ENCODE measurements at regions not wholly inside any gene's neighbourhood (a gene's known extent, or its start where the extent isn't known, plus 50 kb on each side); places are given as distances from the start of the nearest gene placed in this dataset.

DNA sequence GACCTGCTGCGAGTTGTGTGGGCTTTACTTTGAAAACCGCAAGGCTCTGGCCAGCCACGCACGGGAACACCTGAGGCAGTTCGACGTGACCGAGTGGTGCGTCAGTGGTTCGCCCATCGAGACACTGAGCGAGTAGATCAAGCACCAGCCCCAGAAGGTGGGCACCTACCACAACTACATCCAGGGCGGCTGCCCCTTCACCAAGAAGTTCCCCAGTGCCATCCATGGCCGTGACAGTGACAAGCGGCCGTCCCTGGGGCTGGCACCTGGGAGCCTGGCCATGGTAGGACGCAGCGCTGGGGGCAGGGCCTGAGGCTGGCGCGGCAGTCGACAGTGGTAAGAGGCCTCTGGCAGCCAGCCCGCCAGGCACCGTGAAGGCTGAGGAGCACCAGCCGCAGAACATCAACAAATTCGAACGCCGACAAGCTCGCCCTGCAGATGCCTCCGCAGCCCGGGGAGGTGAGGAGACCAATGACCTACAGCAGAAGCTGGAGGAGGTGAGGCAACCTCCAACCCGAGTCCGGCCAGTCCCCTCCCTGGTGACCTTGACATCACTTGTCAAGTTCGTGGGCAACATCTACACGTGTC, 545.2 kb upstream of the CCDC179 start:
- no peak overlapping the region for H3K4me3 Mint-ChIP-seq
- Histone ChIP-seq H3K9me3 (no peaks in the 10 kb centered on the region), H3K27ac (ENCODE audit: low read length) (no peak overlapping the region), H3K4me3 (ENCODE audit: control insufficient read depth in 1 of 2, extremely low read depth in 1 of 2, low read length in 1 of 2) (no peak overlapping the region), H3K36me3 (ENCODE audit: control insufficient read depth in 2 of 2, extremely low read depth in 1 of 2, insufficient read depth in 1 of 2, low read length in 1 of 2) (no peaks in the 10 kb centered on the region), H3K4me1 (ENCODE audit: control insufficient read depth in 1 of 2, extremely low read depth in 1 of 2, insufficient read depth in 2 of 2, low read length in 2 of 2) (no peaks in the 10 kb centered on the region), H3K27me3 (replicated peaks in 1 of 2; ENCODE audit: control insufficient read depth in 2 of 2, extremely low read depth in 1 of 2, insufficient read depth in 2 of 2, low read length in 1 of 2) (no peaks in the 10 kb centered on the region)
- peaks cover 16 to 24% (median 20%) of the 10 kb centered on the region in 3 donors for H3K9me3 Mint-ChIP-seq
- 95% methylated on average over 25 of the region's 33 CpGs for WGBS (ENCODE audit: insufficient coverage)
- ChIA-PET CTCF (no interaction called here), POLR2A (no interaction called here)
- DNase-seq, result no peak
- ATAC-seq (replicated peaks in 1 of 4), result no peak
- H3K36me3 Mint-ChIP-seq, result no peaks in the 10 kb centered on the region
- H3K4me1 Mint-ChIP-seq, result no peaks in the 10 kb centered on the region
- H3K27me3 Mint-ChIP-seq, result no peaks in the 10 kb centered on the region
- H3K27ac Mint-ChIP-seq, result no peak overlapping the region

GRCh38 chr11:23406131-23406819, 546.0 kb upstream of the CCDC179 start:
- Histone ChIP-seq H3K4me1 (ENCODE audit: control insufficient read depth in 1 of 2, extremely low read depth in 1 of 2, insufficient read depth in 2 of 2, low read length in 2 of 2) (no peaks in the 10 kb centered on the region), H3K4me3 (ENCODE audit: control insufficient read depth in 1 of 2, extremely low read depth in 1 of 2, low read length in 1 of 2) (no peak overlapping the region), H3K27me3 (replicated peaks in 1 of 2; ENCODE audit: control insufficient read depth in 2 of 2, extremely low read depth in 1 of 2, insufficient read depth in 2 of 2, low read length in 1 of 2) (no peaks in the 10 kb centered on the region), H3K9me3 (no peaks in the 10 kb centered on the region), H3K36me3 (ENCODE audit: control insufficient read depth in 2 of 2, extremely low read depth in 1 of 2, insufficient read depth in 1 of 2, low read length in 1 of 2) (no peaks in the 10 kb centered on the region), H3K27ac (ENCODE audit: low read length) (no peak overlapping the region)
- WGBS (ENCODE audit: insufficient coverage), result 92% methylated on average over 22 of the region's 23 CpGs
- Mint-ChIP-seq H3K9me3 (peaks cover 20 to 31% (median 29%) of the 10 kb centered on the region in 3 donors), H3K4me3 (no peak overlapping the region), H3K36me3 (no peaks in the 10 kb centered on the region), H3K27me3 (no peaks in the 10 kb centered on the region), H3K27ac (no peak overlapping the region), H3K4me1 (no peaks in the 10 kb centered on the region)
- ChIA-PET CTCF (no interaction called here), POLR2A (no interaction called here)
- ATAC-seq (replicated peaks in 1 of 4), result no peak
- no peak for DNase-seq

DNA sequence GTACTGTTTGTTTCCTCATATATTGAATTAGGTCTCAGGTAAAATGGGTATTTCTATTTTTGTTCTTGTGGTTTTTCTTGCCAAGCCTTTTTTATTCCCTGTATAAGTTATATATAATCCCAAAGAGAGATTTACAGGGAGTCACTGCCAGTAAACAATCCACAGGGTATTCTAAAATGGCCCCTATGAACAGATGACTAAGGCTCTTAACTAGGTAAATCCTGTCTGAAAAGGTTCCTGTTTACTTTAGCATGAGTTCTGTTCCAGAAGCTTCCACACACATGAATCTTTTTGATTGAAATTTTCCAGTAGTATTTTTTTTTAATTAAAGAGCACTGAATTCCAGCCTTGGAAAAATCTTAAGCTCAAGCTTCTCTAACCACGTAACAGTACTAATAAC, 552.8 kb upstream of the CCDC179 start:
- Mint-ChIP-seq H3K36me3 (no peaks in the 10 kb centered on the region), H3K4me1 (no peaks in the 10 kb centered on the region), H3K4me3 (no peak overlapping the region), H3K27ac (no peak overlapping the region), H3K27me3 (no peaks in the 10 kb centered on the region), H3K9me3 (peaks cover 11 to 42% (median 32%) of the 10 kb centered on the region in 3 donors)
- WGBS (ENCODE audit: insufficient coverage), result no CpG with 5 or more reads among the region's 1 CpG
- Histone ChIP-seq H3K4me1 (ENCODE audit: control insufficient read depth in 1 of 2, extremely low read depth in 1 of 2, insufficient read depth in 2 of 2, low read length in 2 of 2) (no peaks in the 10 kb centered on the region), H3K36me3 (ENCODE audit: control insufficient read depth in 2 of 2, extremely low read depth in 1 of 2, insufficient read depth in 1 of 2, low read length in 1 of 2) (no peaks in the 10 kb centered on the region), H3K4me3 (ENCODE audit: control insufficient read depth in 1 of 2, extremely low read depth in 1 of 2, low read length in 1 of 2) (no peak overlapping the region), H3K9me3 (no peaks in the 10 kb centered on the region), H3K27me3 (replicated peaks in 1 of 2; ENCODE audit: control insufficient read depth in 2 of 2, extremely low read depth in 1 of 2, insufficient read depth in 2 of 2, low read length in 1 of 2) (no peaks in the 10 kb centered on the region), H3K27ac (ENCODE audit: low read length) (no peak overlapping the region)
- ATAC-seq (replicated peaks in 1 of 4) (no peak), DNase-seq (no peak)
- POLR2A ChIA-PET, result interaction anchor here (0.7 kb wide), 2 partner anchors 46 to 570 kb away, joined by 4 to 6 read pairs; no protein-coding TSS in a partner anchor
- CTCF ChIA-PET, result no interaction called here

DNA sequence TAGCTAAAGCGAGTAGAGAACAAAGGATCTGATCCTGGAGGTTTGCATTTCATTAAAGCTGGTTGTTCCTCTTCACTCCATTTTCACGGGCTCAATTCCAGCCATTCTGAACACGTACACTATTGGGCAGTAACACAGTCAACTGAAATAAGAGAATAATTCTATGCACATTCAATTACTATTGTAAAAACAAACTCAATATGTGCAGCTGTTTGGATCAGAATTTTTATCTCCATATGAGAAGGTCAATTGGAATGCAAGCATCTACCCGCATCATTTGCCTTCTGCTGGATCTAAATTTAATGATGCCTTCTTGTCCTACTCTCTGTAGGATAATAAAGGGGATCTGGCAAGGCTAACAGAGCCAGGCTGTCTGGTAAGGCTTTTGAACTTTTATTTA, 562.8 kb upstream of the CCDC179 start:
- H3K27ac Mint-ChIP-seq, result no peak overlapping the region
- H3K9me3 Mint-ChIP-seq, result peaks cover 6 to 16% (median 7%) of the 10 kb centered on the region in 3 donors
- CTCF ChIA-PET, result no interaction called here
- Histone ChIP-seq H3K9me3 (no peaks in the 10 kb centered on the region), H3K4me1 (ENCODE audit: control insufficient read depth in 1 of 2, extremely low read depth in 1 of 2, insufficient read depth in 2 of 2, low read length in 2 of 2) (no peaks in the 10 kb centered on the region), H3K36me3 (ENCODE audit: control insufficient read depth in 2 of 2, extremely low read depth in 1 of 2, insufficient read depth in 1 of 2, low read length in 1 of 2) (no peaks in the 10 kb centered on the region), H3K27me3 (replicated peaks in 1 of 2; ENCODE audit: control insufficient read depth in 2 of 2, extremely low read depth in 1 of 2, insufficient read depth in 2 of 2, low read length in 1 of 2) (no peaks in the 10 kb centered on the region), H3K27ac (ENCODE audit: low read length) (no peak overlapping the region), H3K4me3 (ENCODE audit: control insufficient read depth in 1 of 2, extremely low read depth in 1 of 2, low read length in 1 of 2) (no peak overlapping the region)
- WGBS (ENCODE audit: insufficient coverage), result no CpG with 5 or more reads among the region's 4 CpGs
- H3K36me3 Mint-ChIP-seq, result no peaks in the 10 kb centered on the region
- POLR2A ChIA-PET, result no interaction called here
- DNase-seq (no peak), ATAC-seq (replicated peaks in 1 of 4) (no peak)
- no peaks in the 10 kb centered on the region for H3K27me3 Mint-ChIP-seq
- no peaks in the 10 kb centered on the region for H3K4me1 Mint-ChIP-seq
- no peak overlapping the region for H3K4me3 Mint-ChIP-seq

- CTCF ChIA-PET, result no interaction called here
- H3K4me3 ChIP-seq (ENCODE audit: control insufficient read depth in 1 of 2, extremely low read depth in 1 of 2, low read length in 1 of 2), result no peak overlapping the region
- POLR2A ChIA-PET, result no interaction called here
These were observed 563.4 kb upstream of the CCDC179 start for GRCh38 chr11:23423656-23424055.

GRCh38 chr11:23425381-23425780, 565.1 kb upstream of the CCDC179 start:
- H3K27me3 Mint-ChIP-seq, result no peaks in the 10 kb centered on the region
- H3K9me3 Mint-ChIP-seq, result peaks cover 11 to 28% (median 15%) of the 10 kb centered on the region in 3 donors
- DNase-seq (no peak), ATAC-seq (replicated peaks in 1 of 4) (no peak)
- Histone ChIP-seq H3K36me3 (ENCODE audit: control insufficient read depth in 2 of 2, extremely low read depth in 1 of 2, insufficient read depth in 1 of 2, low read length in 1 of 2) (no peaks in the 10 kb centered on the region), H3K9me3 (no peaks in the 10 kb centered on the region), H3K27ac (ENCODE audit: low read length) (no peak overlapping the region), H3K27me3 (replicated peaks in 1 of 2; ENCODE audit: control insufficient read depth in 2 of 2, extremely low read depth in 1 of 2, insufficient read depth in 2 of 2, low read length in 1 of 2) (no peaks in the 10 kb centered on the region), H3K4me3 (ENCODE audit: control insufficient read depth in 1 of 2, extremely low read depth in 1 of 2, low read length in 1 of 2) (no peak overlapping the region), H3K4me1 (ENCODE audit: control insufficient read depth in 1 of 2, extremely low read depth in 1 of 2, insufficient read depth in 2 of 2, low read length in 2 of 2) (no peaks in the 10 kb centered on the region)
- ChIA-PET CTCF (no interaction called here), POLR2A (interaction anchor here in 1 of 2 donors (0.5 kb wide), 1 partner anchor 52 kb away, joined by 7 read pairs; no protein-coding TSS in a partner anchor)
- no peaks in the 10 kb centered on the region for H3K4me1 Mint-ChIP-seq
- H3K4me3 Mint-ChIP-seq, result no peak overlapping the region
- 60% methylated on average over 1 of the region's 2 CpGs for WGBS (ENCODE audit: insufficient coverage)
- no peaks in the 10 kb centered on the region for H3K36me3 Mint-ChIP-seq
- H3K27ac Mint-ChIP-seq, result no peak overlapping the region

More at GRCh38 chr11:23423656-23424055, 563.4 kb upstream of the CCDC179 start:
- no peak overlapping the region for H3K27ac Mint-ChIP-seq
- H3K27me3 ChIP-seq (replicated peaks in 1 of 2; ENCODE audit: control insufficient read depth in 2 of 2, extremely low read depth in 1 of 2, insufficient read depth in 2 of 2, low read length in 1 of 2), result no peaks in the 10 kb centered on the region
- ATAC-seq (replicated peaks in 1 of 4), result no peak
- no peaks in the 10 kb centered on the region for H3K4me1 Mint-ChIP-seq
- no peak overlapping the region for H3K4me3 Mint-ChIP-seq
- no CpG with 5 or more reads among the region's 3 CpGs for WGBS (ENCODE audit: insufficient coverage)
- H3K36me3 Mint-ChIP-seq, result no peaks in the 10 kb centered on the region
- no peaks in the 10 kb centered on the region for H3K27me3 Mint-ChIP-seq
- no peaks in the 10 kb centered on the region for H3K4me1 ChIP-seq (ENCODE audit: control insufficient read depth in 1 of 2, extremely low read depth in 1 of 2, insufficient read depth in 2 of 2, low read length in 2 of 2)
- no peaks in the 10 kb centered on the region for H3K36me3 ChIP-seq (ENCODE audit: control insufficient read depth in 2 of 2, extremely low read depth in 1 of 2, insufficient read depth in 1 of 2, low read length in 1 of 2)
- no peaks in the 10 kb centered on the region for H3K9me3 ChIP-seq
- peaks cover 6 to 16% (median 9%) of the 10 kb centered on the region in 3 donors for H3K9me3 Mint-ChIP-seq
- H3K27ac ChIP-seq (ENCODE audit: low read length), result no peak overlapping the region
- DNase-seq, result no peak
